H1 (cell line): ENCODE measurements at regions not wholly inside any gene's neighbourhood (a gene's known extent, or its start where the extent isn't known, plus 50 kb on each side); places are given as distances from the start of the nearest gene placed in this dataset.

Experiments
- CTCF ChIA-PET: fragments of 300-600 bp; sonication (Branson Sonifier 250); formaldehyde crosslinking; loops from one replicate; lab custom pipeline; 2021; ENCODE audit not compliant: partially characterized antibody; lab: Charles Lee
- POLR2A ChIA-PET: fragments of 300-600 bp; sonication (Branson Sonifier 250); formaldehyde crosslinking; loops from one replicate; lab custom pipeline; 2021; ENCODE audit warnings: inconsistent platforms; ENCODE audit not compliant: partially characterized antibody; lab: Charles Lee
- DNase-seq, 2 experiments: peaks; one replicate each; pipeline versions ENCODE4 v3.0.0 to v3.0.0-alpha.2; 2010 to 2022; ENCODE audit warnings: low spot score in 2 of 2, low read depth in 1 of 2, mixed read lengths in 1 of 2
- FAIRE-seq: peaks from 2 replicates; lab custom pipeline; 2011; peaks lifted over from hg19 to GRCh38; lab: Jason Lieb, UNC
- H2AFZ ChIP-seq: 2 replicates; pipeline ENCODE4 v1.8.1; 2012; ENCODE audit warnings: low read length, inconsistent platforms
- H2AK5ac ChIP-seq: 2 replicates; pipeline ENCODE4 v1.6.1; 2013; ENCODE audit warnings: low read depth, low read length
- H2BK120ac ChIP-seq: replicated peaks from 2 replicates; pipeline ENCODE3; 2013; ENCODE audit warnings: low read depth, low read length, inconsistent platforms
- H2BK12ac ChIP-seq: 2 replicates; pipeline ENCODE4 v1.6.1; 2013; ENCODE audit warnings: low read depth, low read length
- H2BK15ac ChIP-seq: 2 replicates; pipeline ENCODE4 v1.6.1; 2013; ENCODE audit warnings: low read length
- H2BK20ac ChIP-seq: 2 replicates; pipeline ENCODE4 v1.6.1; 2013; ENCODE audit warnings: low read length
- H2BK5ac ChIP-seq: 2 replicates; pipeline ENCODE4 v1.6.1; 2013; ENCODE audit warnings: low read depth, low read length
- H3K14ac ChIP-seq: 2 replicates; pipeline ENCODE4 v1.6.1; 2013; ENCODE audit warnings: inconsistent platforms; ENCODE audit not compliant: insufficient read length
- H3K18ac ChIP-seq: 2 replicates; pipeline ENCODE4 v1.6.1; 2013; ENCODE audit warnings: low read length; ENCODE audit errors: extremely low read depth
- H3K23ac ChIP-seq: 2 replicates; pipeline ENCODE4 v1.6.1; 2013; ENCODE audit warnings: inconsistent platforms; ENCODE audit not compliant: insufficient read length
- H3K23me2 ChIP-seq: 2 replicates; pipeline ENCODE4 v1.6.1; 2013; ENCODE audit warnings: low read depth, low read length
- H3K27ac ChIP-seq: 2 replicates; pipeline ENCODE4 v1.6.1; 2011; ENCODE audit warnings: low read depth, low read length, inconsistent platforms
- H3K27me3 ChIP-seq, 4 experiments: replicated peaks in 1 of 4; 1 replicate in 1 of 4; 2 replicates in 3 of 4; pipeline versions ENCODE4 v1.6.1 to v1.8.1; 2011 to 2013; ENCODE audit warnings: low read length in 3 of 4, mild to moderate bottlenecking in 3 of 4, inconsistent platforms in 2 of 4, mixed read lengths in 2 of 4, moderate library complexity in 1 of 4; ENCODE audit not compliant: control insufficient read depth in 3 of 4, insufficient read depth in 3 of 4; ENCODE audit errors: extremely low read depth in 1 of 4
- H3K36me3 ChIP-seq, 4 experiments: 2 replicates each; pipeline versions ENCODE4 v1.6.1 to v1.8.1; 2011 to 2013; ENCODE audit warnings: mild to moderate bottlenecking in 4 of 4, low read length in 3 of 4, moderate library complexity in 2 of 4, control low read depth in 1 of 4, inconsistent platforms in 1 of 4; ENCODE audit not compliant: insufficient read depth in 4 of 4, control insufficient read depth in 2 of 4
- H3K4ac ChIP-seq: replicated peaks from 2 replicates; pipeline ENCODE3; 2013; ENCODE audit warnings: low read length, low read depth, mixed read lengths, inconsistent platforms; ENCODE audit not compliant: insufficient read length
- H3K4me1 ChIP-seq, 4 experiments: replicated peaks in 1 of 4; 1 replicate in 1 of 4; 2 replicates in 3 of 4; pipeline versions ENCODE4 v1.6.1 to v1.8.1; 2011 to 2013; ENCODE audit warnings: low read length in 3 of 4, inconsistent platforms in 2 of 4, mixed read lengths in 1 of 4; ENCODE audit not compliant: insufficient read depth in 4 of 4, control insufficient read depth in 3 of 4
- H3K4me2 ChIP-seq, 2 experiments: 2 replicates each; pipeline versions ENCODE4 v1.6.1 to v1.8.1; 2011 to 2013; ENCODE audit warnings: low read depth in 2 of 2, low read length in 2 of 2, control low read depth in 1 of 2, inconsistent platforms in 1 of 2, mild to moderate bottlenecking in 1 of 2; ENCODE audit not compliant: insufficient read depth in 1 of 2
- H3K4me3 ChIP-seq, 4 experiments: fragments of 200-600, 300-600 bp in 1 of 4; sonication (generic), shearing (Covaris generic), sonication (Bioruptor Twin) in 1 of 4; 2 replicates each; pipeline versions ENCODE4 v1.5.1 to v1.8.1; 2011 to 2016; ENCODE audit warnings: low read length in 4 of 4, low read depth in 3 of 4, control low read depth in 2 of 4, inconsistent platforms in 2 of 4, mild to moderate bottlenecking in 2 of 4, mixed read lengths in 1 of 4, moderate library complexity in 1 of 4; ENCODE audit not compliant: insufficient read depth in 2 of 4; ENCODE audit errors: extremely low read depth in 1 of 4
- H3K56ac ChIP-seq: replicated peaks from 2 replicates; pipeline ENCODE3; 2013; ENCODE audit warnings: low read depth, mild to moderate bottlenecking, mixed read lengths, low read length, inconsistent platforms; ENCODE audit not compliant: insufficient read length
- H3K79me1 ChIP-seq: 2 replicates; pipeline ENCODE4 v1.6.1; 2013; ENCODE audit warnings: low read depth, low read length, control low read depth
- H3K79me2 ChIP-seq, 2 experiments: 2 replicates each; pipeline versions ENCODE4 v1.6.1 to v1.8.1; 2012 to 2013; ENCODE audit warnings: low read length in 2 of 2, mild to moderate bottlenecking in 2 of 2, inconsistent platforms in 1 of 2; ENCODE audit not compliant: insufficient read depth in 2 of 2, control insufficient read depth in 1 of 2
- H3K9ac ChIP-seq, 4 experiments: replicated peaks in 1 of 4; 1 replicate in 1 of 4; 2 replicates in 3 of 4; pipeline versions ENCODE4 v1.6.1 to v1.8.1; 2011 to 2013; ENCODE audit warnings: low read depth in 3 of 4, low read length in 3 of 4, control low read depth in 2 of 4, mild to moderate bottlenecking in 2 of 4, moderate library complexity in 2 of 4, inconsistent platforms in 1 of 4; ENCODE audit errors: extremely low read depth in 1 of 4
- H3K9me3 ChIP-seq, 2 experiments: 2 replicates each; pipeline versions ENCODE4 v1.6.1 to v1.8.1; 2012 to 2013; ENCODE audit warnings: mild to moderate bottlenecking in 2 of 2, moderate library complexity in 2 of 2, control low read depth in 1 of 2, inconsistent platforms in 1 of 2, low read depth in 1 of 2, low read length in 1 of 2, mixed read lengths in 1 of 2; ENCODE audit not compliant: insufficient read depth in 2 of 2
- H4K20me1 ChIP-seq, 2 experiments: replicated peaks in 1 of 2; 2 replicates each; pipeline versions ENCODE3 to v1.8.1; 2011 to 2013; ENCODE audit warnings: inconsistent platforms in 2 of 2, low read length in 2 of 2, mild to moderate bottlenecking in 1 of 2; ENCODE audit not compliant: insufficient read depth in 2 of 2, control insufficient read depth in 1 of 2
- H4K5ac ChIP-seq: 2 replicates; pipeline ENCODE4 v1.6.1; 2013; ENCODE audit warnings: low read length, low read depth, mixed read lengths, inconsistent platforms; ENCODE audit not compliant: insufficient read length
- H4K8ac ChIP-seq: 2 replicates; pipeline ENCODE4 v1.8.0; 2013; ENCODE audit warnings: mild to moderate bottlenecking, moderate library complexity, low read length, inconsistent platforms; ENCODE audit not compliant: insufficient read depth; ENCODE audit errors: extremely low read depth
- H4K91ac ChIP-seq: replicated peaks from 2 replicates; pipeline ENCODE3; 2013; ENCODE audit warnings: low read length, mixed read lengths, inconsistent platforms; ENCODE audit not compliant: insufficient read length
- ATF3 ChIP-seq: IDR thresholded peaks from 2 replicates; pipeline ENCODE4 v1.6.1; 2011; ENCODE audit warnings: low read depth, mild to moderate bottlenecking, low read length; ENCODE audit not compliant: insufficient read depth
- BACH1 ChIP-seq: IDR thresholded peaks from 2 replicates; pipeline ENCODE4 v1.6.1; 2012; ENCODE audit warnings: low read length, improper control_type of control experiment
- CREB1 ChIP-seq: IDR thresholded peaks from 2 replicates; pipeline ENCODE4 v1.6.1; 2012; ENCODE audit warnings: inconsistent platforms
- EP300 ChIP-seq, 2 experiments: IDR thresholded peaks; 1 replicate in 1 of 2; 2 replicates in 1 of 2; pipeline ENCODE4 v1.6.1; 2011 to 2012; ENCODE audit warnings: low read depth in 2 of 2, low read length in 2 of 2, mild to moderate bottlenecking in 2 of 2, borderline replicate concordance in 1 of 2, inconsistent platforms in 1 of 2, moderate library complexity in 1 of 2
- GTF2F1 ChIP-seq: IDR thresholded peaks from 2 replicates; pipeline ENCODE4 v1.6.1; 2012; ENCODE audit warnings: low read depth, low read length, improper control_type of control experiment, borderline replicate concordance
- HDAC6 ChIP-seq: IDR thresholded peaks from one replicate; pipeline ENCODE4 v1.7.1; 2012; ENCODE audit warnings: low read depth, mild to moderate bottlenecking, inconsistent platforms, low read length, moderate library complexity
- MAX ChIP-seq: IDR thresholded peaks from 2 replicates; pipeline ENCODE4 v1.6.1; 2012; ENCODE audit warnings: inconsistent platforms
- POLR2AphosphoS5 ChIP-seq: IDR thresholded peaks from 2 replicates; pipeline ENCODE4 v1.6.1; 2011; ENCODE audit warnings: low read depth, low read length
- POU5F1 ChIP-seq: IDR thresholded peaks from 2 replicates; pipeline ENCODE4 v1.6.1; 2011; ENCODE audit warnings: low read depth, mild to moderate bottlenecking, low read length, moderate library complexity
- SIN3A ChIP-seq, 2 experiments: IDR thresholded peaks in 1 of 2; conservative IDR thresholded peaks in 1 of 2; 2 replicates each; pipeline ENCODE4 v1.6.1; 2011 to 2012; ENCODE audit warnings: low read length in 2 of 2, improper control_type of control experiment in 1 of 2, low read depth in 1 of 2, mild to moderate bottlenecking in 1 of 2
- SIX5 ChIP-seq: IDR thresholded peaks from 2 replicates; pipeline ENCODE4 v1.6.1; 2011; ENCODE audit warnings: mild to moderate bottlenecking, low read depth, low read length
- SP2 ChIP-seq: IDR thresholded peaks from 2 replicates; pipeline ENCODE4 v1.6.1; 2012; ENCODE audit warnings: mild to moderate bottlenecking, low read length, inconsistent platforms
- SRF ChIP-seq: IDR thresholded peaks from 2 replicates; pipeline ENCODE4 v1.6.1; 2011; ENCODE audit warnings: mild to moderate bottlenecking, low read depth, low read length, moderate library complexity
- SUZ12 ChIP-seq: fragments of 200-600 bp; sonication (generic); IDR thresholded peaks from 2 replicates; pipeline ENCODE4 v1.6.1; 2012; ENCODE audit warnings: mild to moderate bottlenecking, inconsistent platforms, low read length, moderate library complexity, mixed read lengths
- TAF7 ChIP-seq: optimal IDR thresholded peaks from 2 replicates; pipeline ENCODE3; 2011; ENCODE audit warnings: low read depth, mild to moderate bottlenecking, inconsistent platforms, low read length, moderate library complexity, borderline replicate concordance
- WGBS, 2 experiments: shearing (Covaris generic) in 1 of 2; methylation state at CpG; one replicate each; pipeline versions ENCODE4 v1.1.6 to v1.1.7; 2013 to 2015; ENCODE audit warnings: low lambda C conversion rate in 2 of 2, mixed read lengths in 2 of 2, inconsistent platforms in 1 of 2, low coverage in 1 of 2, missing lambda C conversion rate in 1 of 2; ENCODE audit not compliant: insufficient replicate concordance in 2 of 2, insufficient coverage in 1 of 2, insufficient read length in 1 of 2; ENCODE audit errors: extremely low coverage in 1 of 2, missing lambda C conversion rate in 1 of 2; 5-methylcytosine and 5-hydroxymethylcytosine counted together

- Histone ChIP-seq H3K4me2 (no peak overlapping the region), H3K27me3 (peaks cover 17 to 42% (median 34%) of the 10 kb centered on the region in 4 experiments), H3K14ac (no peak overlapping the region), H3K9ac (no peak overlapping the region), H3K27ac (no peak overlapping the region), H3K23me2 (peaks cover 8% of the 10 kb centered on the region; the same call in 1 of the 2 replicates), H2BK12ac (no peak overlapping the region), H3K4me3 (no peak overlapping the region), H4K5ac (no peak overlapping the region), H2BK120ac (no peak overlapping the region), H3K79me2 (no peaks in the 10 kb centered on the region), H3K18ac (no peak overlapping the region), H3K79me1 (no peaks in the 10 kb centered on the region), H2AK5ac (no peak overlapping the region), H3K9me3 (no peaks in the 10 kb centered on the region), H2AFZ (no peak overlapping the region), H2BK20ac (no peak overlapping the region), H4K20me1 (peaks cover 0 to 1% of the 10 kb centered on the region in 2 experiments), H3K23ac (no peak overlapping the region), H3K4me1 (peaks cover 19 to 26% (median 23%) of the 10 kb centered on the region in 4 experiments), H2BK5ac (no peak overlapping the region), H3K36me3 (no peaks in the 10 kb centered on the region), H3K4ac (no peak overlapping the region), H2BK15ac (no peak overlapping the region), H3K56ac (no peak overlapping the region), H4K8ac (no peak overlapping the region), H4K91ac (no peak overlapping the region)
- FAIRE-seq, result no peak
- ChIA-PET CTCF (interaction anchor here (0.6 to 27.0 kb wide), 4 partner anchors 8 to 66 kb away, joined by 3 to 317 read pairs (median 15); no protein-coding TSS in a partner anchor), POLR2A (no interaction called here)
- no peak for DNase-seq
- 81% methylated on average over 2 of the region's 2 CpGs; no CpG with 5 or more reads in 1 of the 2 experiments for WGBS, 2 experiments
- TF ChIP-seq SRF (no peak), SUZ12 (no peak), ATF3 (no peak), GTF2F1 (no peak), SP2 (no peak), TAF7 (no peak), EP300 (IDR thresholded peaks at IDR 0.05; ENCODE audit: borderline replicate concordance in 1 of 2, low read depth in 2 of 2, low read length in 2 of 2) (no peak), MAX (no peak), SIX5 (no peak), CREB1 (no peak), POLR2AphosphoS5 (no peak), SIN3A (conservative IDR thresholded peaks at IDR 0.05 in 1 of 2, IDR thresholded peaks at IDR 0.05 in 1 of 2; ENCODE audit: low read depth in 1 of 2, low read length in 2 of 2) (no peak), BACH1 (no peak), POU5F1 (no peak), HDAC6 (no peak)
These were observed 51.2 kb upstream of the LBX1 start for GRCh38 chr10:101280511-101280910.
